ENCODE measurements at regions not wholly inside any gene's neighbourhood (a gene's known extent, or its start where the extent isn't known, plus 50 kb on each side); places are given as distances from the start of the nearest gene placed in this dataset.
"Not testable (repeated sequence)": the region's sequence is repeated elsewhere in the genome, so short reads cannot be mapped to it uniquely, and the experiment has no call there.

DNA sequence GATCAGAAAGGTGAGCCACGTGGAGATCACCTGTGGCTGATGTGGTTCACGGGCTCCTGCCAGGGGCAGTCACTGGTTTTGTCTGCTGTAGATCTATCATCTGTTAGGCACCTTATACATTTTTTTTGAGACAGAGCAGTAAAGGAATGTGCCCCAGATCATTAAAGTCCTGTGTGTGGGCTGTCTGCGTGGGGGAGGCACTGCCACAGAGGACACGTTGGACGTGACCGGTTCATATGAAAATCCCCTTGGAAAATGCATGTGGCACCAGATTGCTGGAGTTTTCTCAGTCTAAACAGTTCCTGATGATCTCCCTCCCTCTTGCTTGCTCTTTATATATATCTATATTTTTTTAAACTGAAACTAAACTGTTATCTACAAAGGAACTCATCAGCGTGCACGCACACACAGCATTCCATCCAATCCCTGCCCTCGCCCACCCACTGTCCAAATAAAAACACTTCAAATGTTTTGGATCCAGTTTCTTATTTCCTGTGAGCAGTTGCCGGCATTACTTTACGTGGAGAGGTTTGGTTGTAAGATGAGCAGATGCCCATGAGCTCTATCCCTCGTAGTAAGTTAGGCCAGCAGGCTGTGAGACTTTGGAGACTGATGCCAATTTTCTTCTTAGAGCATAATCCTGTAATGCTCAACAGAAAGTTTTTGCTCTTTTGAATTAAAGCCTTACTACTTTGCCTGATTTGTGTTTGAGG is 161.6 kb upstream of the EXOC2 start:
- Histone ChIP-seq H3K36me3 (no peaks in the 10 kb centered on the region), H3K9me3 (replicated peaks) (peaks cover 15% of the 10 kb centered on the region), H3K4me3 (no peak overlapping the region)

DNA sequence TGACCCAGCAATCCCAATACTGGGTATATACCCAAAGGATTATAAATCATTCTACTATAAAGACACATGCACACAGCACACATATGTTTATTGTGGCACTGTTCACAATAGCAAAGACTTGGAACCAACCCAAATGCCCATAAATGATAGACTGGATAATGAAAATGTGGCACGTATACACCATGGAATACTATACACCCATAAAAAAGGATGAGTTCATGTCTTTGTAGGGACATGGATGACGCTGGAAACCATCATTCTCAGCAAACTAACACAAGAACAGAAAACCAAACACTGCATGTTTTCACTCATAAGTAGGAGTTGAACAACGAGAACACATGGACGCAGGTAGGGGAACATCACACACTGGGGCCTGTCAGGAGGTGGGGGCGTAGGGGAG is 159.3 kb upstream of the EXOC2 start:
- H3K36me3 ChIP-seq; DNase-seq; intact Hi-C loops (cut with micrococcal nuclease); H3K4me3 ChIP-seq; H3K27ac ChIP-seq (replicated peaks); H3K4me1 ChIP-seq: not testable (repeated sequence)
- H3K9me3 ChIP-seq (replicated peaks): peaks cover 15% of the 10 kb centered on the region
- peaks cover 24% of the 10 kb centered on the region for H3K27me3 ChIP-seq (ENCODE audit: low read depth)

More for the DNA sequence above, 161.6 kb upstream of the EXOC2 start:
- no peak for DNase-seq
- TF ChIP-seq, protein P1, sequence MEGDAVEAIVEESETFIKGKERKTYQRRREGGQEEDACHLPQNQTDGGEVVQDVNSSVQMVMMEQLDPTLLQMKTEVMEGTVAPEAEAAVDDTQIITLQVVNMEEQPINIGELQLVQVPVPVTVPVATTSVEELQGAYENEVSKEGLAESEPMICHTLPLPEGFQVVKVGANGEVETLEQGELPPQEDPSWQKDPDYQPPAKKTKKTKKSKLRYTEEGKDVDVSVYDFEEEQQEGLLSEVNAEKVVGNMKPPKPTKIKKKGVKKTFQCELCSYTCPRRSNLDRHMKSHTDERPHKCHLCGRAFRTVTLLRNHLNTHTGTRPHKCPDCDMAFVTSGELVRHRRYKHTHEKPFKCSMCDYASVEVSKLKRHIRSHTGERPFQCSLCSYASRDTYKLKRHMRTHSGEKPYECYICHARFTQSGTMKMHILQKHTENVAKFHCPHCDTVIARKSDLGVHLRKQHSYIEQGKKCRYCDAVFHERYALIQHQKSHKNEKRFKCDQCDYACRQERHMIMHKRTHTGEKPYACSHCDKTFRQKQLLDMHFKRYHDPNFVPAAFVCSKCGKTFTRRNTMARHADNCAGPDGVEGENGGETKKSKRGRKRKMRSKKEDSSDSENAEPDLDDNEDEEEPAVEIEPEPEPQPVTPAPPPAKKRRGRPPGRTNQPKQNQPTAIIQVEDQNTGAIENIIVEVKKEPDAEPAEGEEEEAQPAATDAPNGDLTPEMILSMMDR (IDR thresholded peaks at IDR 0.05; ENCODE audit: borderline replicate concordance): no peak
- H3K27me3 ChIP-seq (ENCODE audit: low read depth): peaks cover 28% of the 10 kb centered on the region
- intact Hi-C loops (cut with micrococcal nuclease): no loop called here
- no peaks in the 10 kb centered on the region for H3K4me1 ChIP-seq
- no peak overlapping the region for H3K27ac ChIP-seq (replicated peaks)

DNA sequence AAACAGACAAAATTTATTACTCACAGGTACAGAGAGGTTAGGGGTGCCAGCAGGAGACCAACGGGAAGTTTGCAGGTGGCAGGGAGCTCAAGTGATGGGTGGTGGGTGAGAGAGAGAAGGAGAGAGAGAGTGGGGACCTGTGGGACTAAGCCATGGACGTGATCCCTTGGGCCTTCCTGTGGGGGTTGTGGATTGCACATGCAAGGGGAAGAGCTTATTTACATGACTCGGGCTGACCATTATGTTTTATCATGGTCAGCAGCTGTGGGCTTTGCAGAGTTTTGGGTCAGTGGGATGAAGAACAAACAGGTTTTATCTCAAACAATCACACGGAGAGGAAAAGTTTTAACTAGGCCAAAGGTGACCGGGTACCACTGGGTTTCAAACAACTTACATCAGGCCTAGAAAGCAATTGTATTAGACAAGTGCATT is 156.2 kb upstream of the EXOC2 start:
- Histone ChIP-seq H3K9me3 (replicated peaks) (peaks cover 15% of the 10 kb centered on the region), H3K4me1 (no peaks in the 10 kb centered on the region), H3K36me3 (no peaks in the 10 kb centered on the region), H3K27me3 (ENCODE audit: low read depth) (peaks cover 5% of the 10 kb centered on the region), H3K27ac (replicated peaks) (no peak overlapping the region), H3K4me3 (no peak overlapping the region)
- TF ChIP-seq, protein P1 (IDR thresholded peaks at IDR 0.05; ENCODE audit: borderline replicate concordance): no peak
- no peak for DNase-seq
- intact Hi-C loops (cut with micrococcal nuclease): no loop called here

DNA sequence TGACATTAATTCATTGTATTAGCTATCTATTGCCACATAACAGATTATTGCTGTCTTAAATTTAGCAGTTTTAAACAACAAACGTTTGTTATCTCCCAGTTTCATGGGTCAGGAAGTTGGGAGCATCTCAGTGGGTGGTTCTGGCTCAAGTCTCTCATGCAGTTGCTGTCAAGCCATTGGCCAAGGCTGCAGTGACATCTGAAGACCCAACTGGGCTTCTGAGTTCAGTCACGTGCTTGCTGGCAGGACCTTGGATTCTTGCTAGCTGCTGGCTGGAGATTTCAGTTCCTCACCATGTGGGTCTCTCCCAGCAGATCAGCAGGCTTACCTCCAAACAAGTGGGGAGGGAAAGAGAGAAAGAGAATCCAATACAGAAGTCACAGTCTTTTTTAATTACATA is 152.6 kb upstream of the EXOC2 start:
- TF ChIP-seq, protein P1 (IDR thresholded peaks at IDR 0.05; ENCODE audit: borderline replicate concordance): no peak
- Histone ChIP-seq H3K9me3 (replicated peaks) (peaks cover under 1% of the 10 kb centered on the region), H3K36me3 (no peaks in the 10 kb centered on the region), H3K4me1 (no peaks in the 10 kb centered on the region), H3K4me3 (no peak overlapping the region), H3K27me3 (ENCODE audit: low read depth) (peaks cover 4% of the 10 kb centered on the region), H3K27ac (replicated peaks) (no peak overlapping the region)
- intact Hi-C loops (cut with micrococcal nuclease): no loop called here
- DNase-seq: no peak

DNA sequence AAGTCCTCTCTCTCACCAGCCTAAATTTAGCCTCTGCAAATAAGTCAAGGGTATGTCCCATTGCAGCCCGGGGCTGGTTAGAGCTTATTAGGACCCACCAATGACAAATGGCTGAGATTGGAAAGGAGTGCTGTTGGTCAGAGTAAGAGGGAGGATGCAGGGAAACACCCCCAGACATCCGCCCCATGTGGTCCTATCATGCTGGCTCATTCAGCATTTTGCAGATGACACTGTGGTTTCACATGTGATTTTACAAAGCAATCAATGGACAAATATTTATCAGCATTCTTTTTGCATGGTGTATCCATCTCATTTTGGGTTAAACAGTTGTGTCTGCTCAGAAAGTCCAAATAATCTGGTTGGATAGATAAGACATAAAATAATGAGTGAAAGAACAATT is 152.2 kb upstream of the EXOC2 start:
- no peak for DNase-seq
- intact Hi-C loops (cut with micrococcal nuclease): no loop called here
- H3K4me3 ChIP-seq: no peak overlapping the region
- no peaks in the 10 kb centered on the region for H3K4me1 ChIP-seq
- H3K36me3 ChIP-seq: no peaks in the 10 kb centered on the region
- H3K9me3 ChIP-seq (replicated peaks): peaks cover 5% of the 10 kb centered on the region
- H3K27ac ChIP-seq (replicated peaks): no peak overlapping the region
- TF ChIP-seq, protein P1 (IDR thresholded peaks at IDR 0.05; ENCODE audit: borderline replicate concordance): no peak
- peaks cover 4% of the 10 kb centered on the region for H3K27me3 ChIP-seq (ENCODE audit: low read depth)

DNA sequence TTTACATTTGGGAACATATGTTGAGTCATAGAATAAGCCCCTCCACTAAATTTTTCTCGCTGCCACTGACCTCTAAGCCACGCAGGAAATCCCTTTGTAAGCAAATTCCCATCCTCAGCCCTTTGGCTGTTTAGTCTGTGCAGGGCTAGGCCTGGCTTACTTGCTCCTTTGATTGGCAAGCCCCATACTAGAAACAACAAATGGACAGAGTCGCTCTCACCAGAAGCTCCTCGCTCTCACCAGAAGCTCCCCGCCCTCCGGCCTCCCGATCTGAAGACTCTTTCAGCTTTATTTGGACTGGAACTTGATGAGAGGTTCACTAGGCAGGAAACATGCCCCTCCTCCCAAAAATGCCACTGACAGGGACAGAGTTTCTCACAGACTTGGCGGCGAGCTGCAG is 149.2 kb upstream of the EXOC2 start:
- Histone ChIP-seq H3K9me3 (replicated peaks) (peaks cover 16% of the 10 kb centered on the region), H3K27me3 (ENCODE audit: low read depth) (no peaks in the 10 kb centered on the region), H3K27ac (replicated peaks) (no peak overlapping the region), H3K36me3 (no peaks in the 10 kb centered on the region), H3K4me1 (no peaks in the 10 kb centered on the region), H3K4me3 (no peak overlapping the region)
- DNase-seq: no peak
- intact Hi-C loops (cut with micrococcal nuclease): no loop called here
- TF ChIP-seq, protein P1 (IDR thresholded peaks at IDR 0.05; ENCODE audit: borderline replicate concordance): no peak

Data from left ventricle myocardium inferior (tissue), 1 donor.